BLaER1 treated with 17β-estradiol and CSF1 and Interleukin-3, amounts not matched to agents 10 nM and 100 nM (cell line): ENCODE measurements at regions not wholly inside any gene's neighbourhood (a gene's known extent, or its start where the extent isn't known, plus 50 kb on each side); places are given as distances from the start of the nearest gene placed in this dataset.

Experiments used
- H3K27ac ChIP-seq, 11 experiments: shearing (Covaris generic); formaldehyde crosslinking; 2 replicates each; pipeline ENCODE4 v1.8.1; 2022
- H3K27me3 ChIP-seq, 11 experiments: shearing (Covaris generic); formaldehyde crosslinking; 2 replicates each; pipeline ENCODE4 v1.8.1; 2022
- H3K36me3 ChIP-seq, 11 experiments: shearing (Covaris generic); formaldehyde crosslinking; 2 replicates each; pipeline ENCODE4 v1.8.1; 2022
- H3K4me1 ChIP-seq, 10 experiments: shearing (Covaris generic); formaldehyde crosslinking; 2 replicates each; pipeline ENCODE4 v1.8.1; 2022
- H3K4me2 ChIP-seq, 11 experiments: shearing (Covaris generic); formaldehyde crosslinking; 2 replicates each; pipeline ENCODE4 v1.8.1; 2022
- H3K4me3 ChIP-seq, 10 experiments: shearing (Covaris generic); formaldehyde crosslinking; 2 replicates each; pipeline ENCODE4 v1.8.1; 2022
- H3K9ac ChIP-seq, 11 experiments: shearing (Covaris generic); formaldehyde crosslinking; 2 replicates each; pipeline ENCODE4 v1.8.1; 2022
- H3K9me3 ChIP-seq, 11 experiments: shearing (Covaris generic); formaldehyde crosslinking; replicated peaks in 1 of 11; 2 replicates each; pipeline ENCODE4 v1.8.1; 2022
- H4K20me1 ChIP-seq, 11 experiments: shearing (Covaris generic); formaldehyde crosslinking; 2 replicates each; pipeline ENCODE4 v1.8.1; 2022
- Cebpa-rat ChIP-seq, 11 experiments: shearing (Covaris generic); IDR thresholded peaks; 2 replicates each; pipeline ENCODE4 v1.8.1; 2022

- Histone ChIP-seq H3K4me3 (no peak overlapping the region), H3K4me1 (peaks cover under 1 to 61% (median 13%) of the 10 kb centered on the region in 10 experiments; a peak in 17 of 20 replicates), H3K4me2 (peak overlapping the region in 7 of 11 experiments; percentile 4 to 82 (median 51); a peak in 11 of 22 replicates), H3K9ac (peak overlapping the region in 2 of 11 experiments; percentile 21 to 40; a peak in 1 of 22 replicates), H4K20me1 (no peaks in the 10 kb centered on the region), H3K36me3 (no peaks in the 10 kb centered on the region), H3K27ac (peak overlapping the region in 5 of 11 experiments; percentile 14 to 57 (median 50); a peak in 8 of 22 replicates), H3K9me3 (peaks cover 0 to 36% (median 8%) of the 10 kb centered on the region in 11 experiments; a peak in 8 of 22 replicates), H3K27me3 (no peaks in the 10 kb centered on the region)
- TF ChIP-seq Cebpa-rat (IDR thresholded peaks at IDR 0.05), result no peak
These were observed 163.8 kb upstream of the TAB2 start for GRCh38 chr6:149153693-149154092.

GRCh38 chr6:149154261-149154821, 163.2 kb upstream of the TAB2 start:
- Histone ChIP-seq H3K4me1 (peaks cover 7 to 62% (median 19%) of the 10 kb centered on the region in 10 experiments; a peak in 18 of 20 replicates), H3K27ac (peak overlapping the region in 3 of 11 experiments; percentile 23 to 57 (median 56); a peak in 5 of 22 replicates), H3K27me3 (no peaks in the 10 kb centered on the region), H3K9me3 (peaks cover 0 to 36% (median 8%) of the 10 kb centered on the region in 11 experiments; a peak in 8 of 22 replicates), H3K9ac (no peak overlapping the region), H3K36me3 (no peaks in the 10 kb centered on the region), H4K20me1 (no peaks in the 10 kb centered on the region), H3K4me2 (peak overlapping the region in 3 of 11 experiments; percentile 64 to 82 (median 78); a peak in 6 of 22 replicates), H3K4me3 (no peak overlapping the region)
- TF ChIP-seq Cebpa-rat (IDR thresholded peaks at IDR 0.05), result no peak

- Histone ChIP-seq H3K36me3 (no peaks in the 10 kb centered on the region), H3K9ac (no peak overlapping the region), H3K4me3 (no peak overlapping the region), H3K27ac (no peak overlapping the region), H3K9me3 (peaks cover 0 to 18% (median 8%) of the 10 kb centered on the region in 11 experiments; a peak in 4 of 22 replicates), H3K4me2 (peak overlapping the region in 3 of 11 experiments; percentile 32 to 66 (median 55); a peak in 5 of 22 replicates), H3K4me1 (peaks cover 8 to 56% (median 18%) of the 10 kb centered on the region in 10 experiments; a peak in 18 of 20 replicates), H4K20me1 (no peaks in the 10 kb centered on the region), H3K27me3 (no peaks in the 10 kb centered on the region)
- no peak for TF ChIP-seq Cebpa-rat (IDR thresholded peaks at IDR 0.05)
These were observed 160.4 kb upstream of the TAB2 start for GRCh38 chr6:149157126-149157525.

GRCh38 chr6:149158076-149158475, 159.4 kb upstream of the TAB2 start:
- Histone ChIP-seq H3K27me3 (no peaks in the 10 kb centered on the region), H3K4me3 (no peak overlapping the region), H4K20me1 (no peaks in the 10 kb centered on the region), H3K4me2 (no peak overlapping the region), H3K9me3 (peaks cover 0 to 18% (median 8%) of the 10 kb centered on the region in 11 experiments; a peak in 4 of 22 replicates), H3K9ac (no peak overlapping the region), H3K36me3 (no peaks in the 10 kb centered on the region), H3K4me1 (peaks cover 8 to 47% (median 14%) of the 10 kb centered on the region in 10 experiments; a peak in 18 of 20 replicates), H3K27ac (no peak overlapping the region)
- no peak for TF ChIP-seq Cebpa-rat (IDR thresholded peaks at IDR 0.05)

GRCh38 chr6:149160943-149161342, 156.6 kb upstream of the TAB2 start:
- H3K36me3 ChIP-seq, result no peaks in the 10 kb centered on the region
- no peak overlapping the region for H3K9ac ChIP-seq
- no peak overlapping the region for H3K4me2 ChIP-seq
- TF ChIP-seq Cebpa-rat (IDR thresholded peaks at IDR 0.05), result peak in 2 of 11 experiments; percentile 10 to 37; a peak in 1 of 22 replicates
- peaks cover 8 to 19% (median 14%) of the 10 kb centered on the region in 10 experiments; a peak in 19 of 20 replicates for H3K4me1 ChIP-seq
- H3K27me3 ChIP-seq, result no peaks in the 10 kb centered on the region
- H3K4me3 ChIP-seq, result no peak overlapping the region
- no peak overlapping the region for H3K27ac ChIP-seq
- peaks cover 0 to 10% (median 4%) of the 10 kb centered on the region in 11 experiments; a peak in 4 of 22 replicates for H3K9me3 ChIP-seq
- H4K20me1 ChIP-seq, result no peaks in the 10 kb centered on the region

- H3K9ac ChIP-seq, result no peak overlapping the region
These were observed 154.6 kb upstream of the TAB2 start for GRCh38 chr6:149162924-149163323.

GRCh38 chr6:149164199-149164750, 153.2 kb upstream of the TAB2 start:
- peaks cover 21 to 40% (median 32%) of the 10 kb centered on the region in 10 experiments for H3K4me1 ChIP-seq
- H3K27ac ChIP-seq, result no peak overlapping the region

More at GRCh38 chr6:149162924-149163323, 154.6 kb upstream of the TAB2 start:
- no peaks in the 10 kb centered on the region for H3K27me3 ChIP-seq
- no peaks in the 10 kb centered on the region for H4K20me1 ChIP-seq
- H3K4me3 ChIP-seq, result no peak overlapping the region
- H3K36me3 ChIP-seq, result no peaks in the 10 kb centered on the region
- H3K4me2 ChIP-seq, result no peak overlapping the region
- H3K27ac ChIP-seq, result no peak overlapping the region
- H3K4me1 ChIP-seq, result peaks cover 11 to 34% (median 25%) of the 10 kb centered on the region in 10 experiments
- H3K9me3 ChIP-seq, result peaks cover 0 to 10% (median 3%) of the 10 kb centered on the region in 11 experiments; a peak in 4 of 22 replicates
- no peak for TF ChIP-seq Cebpa-rat (IDR thresholded peaks at IDR 0.05)

GRCh38 chr6:149166336-149166735, 151.2 kb upstream of the TAB2 start:
- Histone ChIP-seq H3K9me3 (peaks cover 0 to 12% (median 0%) of the 10 kb centered on the region in 11 experiments; a peak in 5 of 22 replicates), H3K4me2 (peak overlapping the region; percentile 34 to 91 (median 79); a peak in 21 of 22 replicates), H3K27me3 (no peaks in the 10 kb centered on the region), H3K4me1 (peaks cover 32 to 59% (median 43%) of the 10 kb centered on the region in 10 experiments), H3K36me3 (no peaks in the 10 kb centered on the region), H3K9ac (no peak overlapping the region), H3K27ac (0 out of 22 replicates have a peak overlapping the region, but pooled peaks of 1 of the 11 experiments have one; percentile 5), H4K20me1 (no peaks in the 10 kb centered on the region), H3K4me3 (no peak overlapping the region)
- TF ChIP-seq Cebpa-rat (IDR thresholded peaks at IDR 0.05), result no peak

More at GRCh38 chr6:149164199-149164750, 153.2 kb upstream of the TAB2 start:
- no peaks in the 10 kb centered on the region for H3K36me3 ChIP-seq
- H4K20me1 ChIP-seq, result no peaks in the 10 kb centered on the region
- no peak overlapping the region for H3K9ac ChIP-seq
- H3K4me2 ChIP-seq, result no peak overlapping the region
- H3K4me3 ChIP-seq, result no peak overlapping the region
- H3K9me3 ChIP-seq, result peaks cover 0 to 10% (median 0%) of the 10 kb centered on the region in 11 experiments; a peak in 5 of 22 replicates
- H3K27me3 ChIP-seq, result no peaks in the 10 kb centered on the region
- TF ChIP-seq Cebpa-rat (IDR thresholded peaks at IDR 0.05), result no peak

GRCh38 chr6:149166747-149167146, 150.8 kb upstream of the TAB2 start:
- TF ChIP-seq Cebpa-rat (IDR thresholded peaks at IDR 0.05), result no peak
- Histone ChIP-seq H3K27me3 (no peaks in the 10 kb centered on the region), H3K9me3 (peaks cover 0 to 12% (median 2%) of the 10 kb centered on the region in 11 experiments; a peak in 6 of 22 replicates), H3K4me1 (peaks cover 32 to 60% (median 43%) of the 10 kb centered on the region in 10 experiments), H3K4me2 (peak overlapping the region; percentile 34 to 91 (median 79)), H3K4me3 (no peak overlapping the region), H3K27ac (peak overlapping the region in 2 of 11 experiments; percentile 5 to 10; a peak in 1 of 22 replicates), H3K9ac (peak overlapping the region in 2 of 11 experiments; percentile 1 to 6; a peak in 1 of 22 replicates), H3K36me3 (no peaks in the 10 kb centered on the region), H4K20me1 (no peaks in the 10 kb centered on the region)
